ENCODE measurements at regions not wholly inside any gene's neighbourhood (a gene's known extent, or its start where the extent isn't known, plus 50 kb on each side); places are given as distances from the start of the nearest gene placed in this dataset.

DNA sequence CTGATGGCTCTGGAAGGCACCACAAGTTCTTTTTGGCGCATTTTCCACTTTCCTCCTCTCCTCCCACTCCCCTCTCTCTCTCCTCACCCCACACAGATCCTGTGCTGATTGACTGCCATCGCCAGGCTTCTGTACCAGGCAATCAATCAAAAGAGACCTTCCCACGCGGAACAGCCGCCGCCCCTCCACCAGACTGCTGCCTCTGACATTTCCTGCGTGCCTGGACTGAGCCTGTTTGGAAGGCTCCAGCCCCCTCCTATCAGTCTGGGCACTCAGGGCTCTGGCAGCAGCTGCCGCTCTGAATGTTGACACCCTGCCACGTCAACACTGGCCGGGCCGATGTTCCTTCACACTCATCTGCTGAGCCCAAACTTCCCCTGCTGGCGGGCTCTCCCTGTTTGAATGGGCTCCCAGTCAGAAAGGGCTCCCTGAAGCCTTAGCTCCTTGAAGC is 467.7 kb downstream of the EPHA4 start:
- POLR2A ChIA-PET = no interaction called here
- Mint-ChIP-seq H3K9me3 (ENCODE audit: insufficient read depth) (no peaks in the 10 kb centered on the region), H3K27me3 (ENCODE audit: low read depth) (no peaks in the 10 kb centered on the region), H3K36me3 (ENCODE audit: low read depth) (no peaks in the 10 kb centered on the region), H3K4me3 (no peak overlapping the region), H3K27ac (no peak overlapping the region), H3K4me1 (ENCODE audit: low read depth) (peaks cover 2% of the 10 kb centered on the region)
- ATAC-seq (no peak), DNase-seq (no peak)
- CTCF ChIA-PET = no interaction called here

DNA sequence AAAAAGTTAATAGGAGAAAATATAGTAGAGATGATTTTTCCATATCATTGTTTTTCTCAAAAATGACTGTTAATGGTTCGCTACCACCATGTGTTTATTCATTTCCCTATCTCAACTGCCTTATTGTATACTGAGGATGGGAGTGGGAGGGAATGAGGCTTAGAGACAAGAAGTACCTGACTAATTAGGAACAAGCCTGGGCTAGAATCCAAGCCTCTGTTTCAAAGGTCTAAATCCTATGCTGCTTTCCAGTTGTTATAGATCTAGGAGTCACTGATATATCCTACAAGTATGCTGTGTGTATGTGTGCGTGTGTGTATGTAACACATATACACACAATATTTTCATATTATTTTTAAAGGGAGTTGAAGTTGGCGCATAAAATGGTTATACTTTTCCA is 465.9 kb downstream of the EPHA4 start:
- Mint-ChIP-seq H3K9me3 (ENCODE audit: insufficient read depth) (no peaks in the 10 kb centered on the region), H3K36me3 (ENCODE audit: low read depth) (no peaks in the 10 kb centered on the region), H3K4me3 (no peak overlapping the region), H3K27ac (no peak overlapping the region), H3K4me1 (ENCODE audit: low read depth) (peaks cover 2% of the 10 kb centered on the region), H3K27me3 (ENCODE audit: low read depth) (no peaks in the 10 kb centered on the region)
- ChIA-PET POLR2A (no interaction called here), CTCF (no interaction called here)
- no peak for ATAC-seq
- no peak for DNase-seq

DNA sequence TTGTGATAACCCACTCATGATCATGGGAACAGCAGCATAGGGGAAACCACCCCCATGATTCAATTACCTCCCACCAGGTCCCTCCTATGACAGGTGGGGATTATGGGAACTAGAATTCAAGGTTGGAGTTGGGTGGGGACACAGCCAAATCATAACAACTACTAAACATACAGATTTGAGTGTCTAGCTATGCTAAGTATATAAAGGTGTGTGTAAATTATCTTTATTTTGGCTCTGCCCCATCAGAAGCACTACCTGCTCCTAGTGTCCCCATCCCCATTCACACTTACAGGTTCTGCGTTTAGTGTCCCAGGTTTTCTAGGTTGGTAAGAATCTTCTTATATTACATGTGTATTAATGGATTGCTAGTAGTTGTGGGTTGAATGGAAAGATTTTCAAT is 464.7 kb downstream of the EPHA4 start:
- CTCF ChIA-PET = no interaction called here

DNA sequence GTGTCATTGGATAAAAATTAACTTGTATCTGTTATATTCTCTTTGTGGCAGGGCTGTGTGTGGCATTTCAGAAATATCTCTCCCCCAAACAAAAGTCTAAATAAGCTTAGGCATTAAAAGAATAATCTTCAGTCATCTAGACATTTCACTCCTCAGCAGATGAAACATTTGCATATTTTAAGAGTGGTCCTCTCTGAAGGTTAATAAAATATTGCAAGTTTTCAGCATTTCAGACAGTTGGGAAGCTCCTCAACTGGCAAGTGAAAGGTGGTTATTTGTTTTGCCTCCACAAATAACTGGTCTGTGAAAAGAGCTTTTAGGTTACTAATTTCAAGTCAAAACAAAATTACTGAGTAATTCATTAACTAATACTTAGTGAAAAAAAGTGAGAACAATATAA is 462.6 kb downstream of the EPHA4 start:
- DNase-seq (no peak), ATAC-seq (no peak)
- no peaks in the 10 kb centered on the region for H3K4me1 Mint-ChIP-seq (ENCODE audit: low read depth)
- no peaks in the 10 kb centered on the region for H3K9me3 Mint-ChIP-seq (ENCODE audit: insufficient read depth)
- H3K27me3 Mint-ChIP-seq (ENCODE audit: low read depth) = no peaks in the 10 kb centered on the region
- no peaks in the 10 kb centered on the region for H3K36me3 Mint-ChIP-seq (ENCODE audit: low read depth)
- ChIA-PET POLR2A (no interaction called here), CTCF (no interaction called here)
- no peak overlapping the region for H3K4me3 Mint-ChIP-seq
- no peak overlapping the region for H3K27ac Mint-ChIP-seq

More for the DNA sequence above, 464.7 kb downstream of the EPHA4 start:
- Mint-ChIP-seq H3K9me3 (ENCODE audit: insufficient read depth) (no peaks in the 10 kb centered on the region), H3K4me1 (ENCODE audit: low read depth) (peaks cover 2% of the 10 kb centered on the region), H3K36me3 (ENCODE audit: low read depth) (no peaks in the 10 kb centered on the region), H3K27ac (no peak overlapping the region), H3K4me3 (no peak overlapping the region), H3K27me3 (ENCODE audit: low read depth) (no peaks in the 10 kb centered on the region)
- ATAC-seq (no peak), DNase-seq (no peak)
- POLR2A ChIA-PET = no interaction called here

DNA sequence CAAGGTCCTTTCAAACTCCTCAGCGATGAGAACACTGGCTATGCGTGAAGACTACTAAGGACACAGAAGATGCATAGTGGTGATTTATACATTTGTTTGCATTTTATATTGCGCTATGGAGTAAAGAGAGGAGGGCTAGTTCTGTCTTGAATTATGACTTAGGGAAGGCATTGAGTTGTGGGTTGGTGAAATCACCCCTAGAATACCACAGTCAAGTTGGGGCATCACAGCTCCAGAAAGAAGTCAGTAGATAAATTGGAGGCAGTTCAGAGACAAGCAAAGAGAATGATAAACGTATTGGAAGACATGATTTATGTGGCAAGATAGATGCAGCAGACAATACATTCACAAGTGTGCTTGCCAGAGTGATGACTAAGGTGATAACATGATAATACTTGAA is 460.4 kb downstream of the EPHA4 start:
- H3K27me3 Mint-ChIP-seq (ENCODE audit: low read depth) = no peaks in the 10 kb centered on the region
- H3K36me3 Mint-ChIP-seq (ENCODE audit: low read depth) = no peaks in the 10 kb centered on the region
- no peak for ATAC-seq
- no peak overlapping the region for H3K27ac Mint-ChIP-seq
- no peaks in the 10 kb centered on the region for H3K4me1 Mint-ChIP-seq (ENCODE audit: low read depth)
- no peak for DNase-seq
- POLR2A ChIA-PET = no interaction called here
- CTCF ChIA-PET = no interaction called here
- no peak overlapping the region for H3K4me3 Mint-ChIP-seq
- no peaks in the 10 kb centered on the region for H3K9me3 Mint-ChIP-seq (ENCODE audit: insufficient read depth)

DNA sequence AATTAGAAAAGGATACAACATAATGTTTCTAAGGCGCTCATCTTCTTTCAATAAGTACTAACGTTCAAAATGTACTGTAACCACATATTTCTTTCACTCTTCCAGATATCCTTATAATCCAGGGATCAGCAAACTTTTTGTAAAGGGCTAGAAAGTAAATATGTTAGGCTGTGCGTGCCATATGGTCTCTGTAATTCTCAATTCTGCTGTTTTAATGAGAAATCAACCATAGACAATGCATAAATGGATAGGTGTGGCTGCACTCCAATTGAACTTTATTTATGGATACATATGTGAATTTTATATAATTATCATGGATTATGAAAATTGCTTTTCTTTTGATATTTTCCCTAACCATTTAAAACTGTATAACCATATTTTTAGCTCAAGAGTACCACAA is 459.4 kb downstream of the EPHA4 start:
- no peaks in the 10 kb centered on the region for H3K27me3 Mint-ChIP-seq (ENCODE audit: low read depth)
- DNase-seq (no peak), ATAC-seq (no peak)
- CTCF ChIA-PET = no interaction called here
- H3K4me3 Mint-ChIP-seq = no peak overlapping the region
- H3K9me3 Mint-ChIP-seq (ENCODE audit: insufficient read depth) = no peaks in the 10 kb centered on the region
- no peaks in the 10 kb centered on the region for H3K4me1 Mint-ChIP-seq (ENCODE audit: low read depth)
- no peak overlapping the region for H3K27ac Mint-ChIP-seq
- POLR2A ChIA-PET = no interaction called here
- H3K36me3 Mint-ChIP-seq (ENCODE audit: low read depth) = no peaks in the 10 kb centered on the region

DNA sequence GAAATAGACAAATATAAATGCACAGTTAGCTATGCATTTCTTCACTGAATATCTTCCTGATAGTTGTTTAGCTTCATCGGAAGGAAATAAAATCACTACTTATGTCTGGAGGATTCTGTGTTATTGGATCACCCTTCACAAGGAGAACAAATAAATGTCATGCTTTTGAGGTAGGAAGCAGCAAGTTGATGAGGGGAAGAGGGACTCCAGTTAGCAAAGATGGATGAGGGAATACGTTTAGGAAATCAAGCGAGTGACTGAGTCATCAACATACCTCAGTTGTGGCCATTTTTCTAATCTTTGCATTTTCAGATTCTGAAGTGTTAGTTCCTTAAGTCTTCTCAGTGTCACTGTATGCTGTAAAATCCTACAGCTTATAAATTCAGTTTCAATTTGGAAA is 456.2 kb downstream of the EPHA4 start:
- Mint-ChIP-seq H3K4me1 (ENCODE audit: low read depth) (no peaks in the 10 kb centered on the region), H3K9me3 (ENCODE audit: insufficient read depth) (no peaks in the 10 kb centered on the region), H3K27me3 (ENCODE audit: low read depth) (no peaks in the 10 kb centered on the region), H3K36me3 (ENCODE audit: low read depth) (no peaks in the 10 kb centered on the region), H3K4me3 (no peak overlapping the region), H3K27ac (no peak overlapping the region)
- CTCF ChIA-PET = no interaction called here
- POLR2A ChIA-PET = no interaction called here
- ATAC-seq (no peak), DNase-seq (no peak)

DNA sequence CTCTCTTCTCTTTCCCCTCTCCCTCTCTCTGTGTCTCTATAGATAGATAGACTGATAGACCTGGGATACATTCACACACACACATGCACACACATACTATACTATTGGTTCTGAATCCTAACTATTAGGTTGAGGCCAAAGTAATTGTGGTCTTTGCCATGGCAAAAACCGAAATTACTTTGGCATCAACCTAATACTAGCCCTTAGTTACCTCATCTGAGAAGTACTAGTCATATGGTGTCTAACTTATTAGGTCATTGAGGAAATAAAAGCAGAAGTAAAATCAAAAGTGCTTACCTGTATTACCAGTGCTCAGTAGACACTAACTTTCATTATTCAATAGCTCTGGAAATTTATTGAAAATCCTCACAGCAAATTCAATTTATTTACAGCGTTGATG is 451.5 kb downstream of the EPHA4 start:
- H3K4me3 Mint-ChIP-seq = no peak overlapping the region
- no peaks in the 10 kb centered on the region for H3K36me3 Mint-ChIP-seq (ENCODE audit: low read depth)
- ChIA-PET POLR2A (no interaction called here), CTCF (no interaction called here)
- no peak for ATAC-seq
- H3K4me1 Mint-ChIP-seq (ENCODE audit: low read depth) = no peaks in the 10 kb centered on the region
- no peak for DNase-seq
- H3K9me3 Mint-ChIP-seq (ENCODE audit: insufficient read depth) = no peaks in the 10 kb centered on the region
- no peaks in the 10 kb centered on the region for H3K27me3 Mint-ChIP-seq (ENCODE audit: low read depth)
- no peak overlapping the region for H3K27ac Mint-ChIP-seq

DNA sequence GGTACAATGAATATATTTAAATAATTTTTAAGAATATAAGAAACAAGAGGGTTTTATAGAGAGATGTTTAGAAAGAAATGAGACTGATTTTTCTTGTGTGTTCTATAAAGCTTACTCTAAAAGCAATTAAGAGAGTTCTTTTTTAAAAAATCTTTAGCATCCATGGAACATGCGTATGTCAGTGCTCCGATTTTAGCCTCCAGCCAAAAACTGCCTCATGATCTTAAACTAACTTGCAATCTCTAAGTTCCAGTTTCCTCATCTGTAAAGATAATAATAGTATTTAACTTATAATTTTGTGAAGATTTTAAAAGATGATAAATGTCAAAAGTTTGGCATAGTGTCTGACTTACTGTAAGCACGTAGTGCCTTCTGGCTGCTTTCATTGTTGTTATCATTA is 448.7 kb downstream of the EPHA4 start:
- H3K4me1 Mint-ChIP-seq (ENCODE audit: low read depth) = no peaks in the 10 kb centered on the region
- H3K27me3 Mint-ChIP-seq (ENCODE audit: low read depth) = no peaks in the 10 kb centered on the region
- ChIA-PET CTCF (no interaction called here), POLR2A (interaction anchor here (0.6 kb wide), 1 partner anchor 213 kb away, joined by 3 read pairs; no protein-coding TSS in a partner anchor)
- H3K36me3 Mint-ChIP-seq (ENCODE audit: low read depth) = no peaks in the 10 kb centered on the region
- no peaks in the 10 kb centered on the region for H3K9me3 Mint-ChIP-seq (ENCODE audit: insufficient read depth)
- H3K27ac Mint-ChIP-seq = no peak overlapping the region
- no peak for ATAC-seq
- H3K4me3 Mint-ChIP-seq = no peak overlapping the region
- DNase-seq = no peak

DNA sequence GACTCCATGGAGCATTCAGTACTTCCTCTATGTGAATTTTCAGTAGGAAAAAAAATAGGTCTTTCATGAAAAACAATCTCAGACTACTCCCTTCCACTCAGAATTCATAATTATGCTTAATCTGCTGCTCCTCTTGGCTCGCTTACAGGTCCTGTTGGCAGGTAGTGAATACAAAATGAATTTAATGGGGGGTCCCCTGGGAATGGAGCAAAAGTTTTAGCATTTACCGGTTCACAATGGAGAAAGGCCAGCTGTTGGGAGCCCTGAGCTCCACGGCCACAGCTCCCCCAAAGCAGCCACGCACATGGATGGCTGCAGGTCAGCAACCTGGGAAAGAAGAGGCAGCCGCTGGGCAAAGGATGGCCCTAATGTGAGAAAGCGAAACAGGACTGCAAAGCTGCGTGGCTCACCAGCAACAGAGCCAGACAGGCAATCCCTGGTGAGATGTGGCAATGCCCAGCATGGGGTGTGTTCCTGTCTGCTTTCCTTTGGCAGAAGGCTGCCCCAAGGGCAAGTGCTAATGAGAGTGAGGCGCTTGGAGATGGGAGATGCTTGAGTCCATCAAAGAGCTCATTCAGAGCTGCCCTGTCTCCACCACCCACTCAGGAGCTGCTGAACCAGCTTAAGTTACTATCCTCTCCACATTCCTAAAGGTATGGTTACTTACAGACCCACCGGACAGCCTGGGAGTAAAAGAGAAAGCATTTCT is 447.4 kb downstream of the EPHA4 start:
- ATAC-seq = no peak
- DNase-seq = no peak
- H3K27ac Mint-ChIP-seq = no peak overlapping the region
- no peak overlapping the region for H3K4me3 Mint-ChIP-seq
- H3K9me3 Mint-ChIP-seq (ENCODE audit: insufficient read depth) = no peaks in the 10 kb centered on the region
- H3K36me3 Mint-ChIP-seq (ENCODE audit: low read depth) = no peaks in the 10 kb centered on the region
- ChIA-PET POLR2A (no interaction called here), CTCF (no interaction called here)
- no peaks in the 10 kb centered on the region for H3K27me3 Mint-ChIP-seq (ENCODE audit: low read depth)
- no peaks in the 10 kb centered on the region for H3K4me1 Mint-ChIP-seq (ENCODE audit: low read depth)

DNA sequence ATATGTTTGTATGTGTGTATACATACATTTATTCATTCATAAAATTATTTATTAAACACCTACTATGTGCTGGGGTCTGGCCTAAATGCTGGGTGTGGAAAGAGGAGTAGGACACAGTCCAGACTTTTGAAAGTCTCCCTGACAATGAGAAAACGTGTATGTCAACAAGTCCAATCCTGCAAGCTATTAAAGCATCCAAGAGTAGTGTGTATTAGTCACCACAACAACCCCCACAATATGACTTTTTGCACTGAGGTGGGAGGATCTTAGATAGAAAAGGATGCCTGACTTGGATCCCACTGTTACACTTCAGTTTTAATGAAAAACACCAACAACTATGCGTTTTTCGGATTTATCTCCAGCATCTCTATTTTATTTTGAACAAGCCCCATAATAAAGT is 446.4 kb downstream of the EPHA4 start:
- no peaks in the 10 kb centered on the region for H3K9me3 Mint-ChIP-seq (ENCODE audit: insufficient read depth)
- H3K36me3 Mint-ChIP-seq (ENCODE audit: low read depth) = no peaks in the 10 kb centered on the region
- H3K4me1 Mint-ChIP-seq (ENCODE audit: low read depth) = no peaks in the 10 kb centered on the region
- CTCF ChIA-PET = no interaction called here
- H3K27me3 Mint-ChIP-seq (ENCODE audit: low read depth) = no peaks in the 10 kb centered on the region
- ATAC-seq = no peak
- no peak overlapping the region for H3K27ac Mint-ChIP-seq
- H3K4me3 Mint-ChIP-seq = no peak overlapping the region
- no peak for DNase-seq
- POLR2A ChIA-PET = no interaction called here

DNA sequence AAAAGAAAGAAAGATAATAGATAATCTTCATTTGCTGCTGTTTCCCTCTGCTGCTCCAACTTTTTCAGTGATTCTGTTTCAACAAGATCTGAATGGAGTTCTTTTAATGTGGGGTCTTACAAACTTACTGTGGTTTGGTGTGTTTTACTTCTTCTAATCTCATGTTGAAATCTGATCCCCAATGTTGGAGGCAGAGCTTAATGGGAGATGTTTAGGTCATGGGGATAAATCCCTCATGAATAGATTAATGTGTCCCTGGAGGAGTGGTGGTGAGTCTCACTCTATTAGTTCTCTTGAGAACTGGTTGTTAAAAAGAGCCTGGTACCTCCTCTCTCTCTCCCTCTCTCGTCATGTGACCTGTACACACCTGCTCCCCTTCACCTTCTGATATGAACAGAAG is 442.4 kb downstream of the EPHA4 start:
- CTCF ChIA-PET = no interaction called here

DNA sequence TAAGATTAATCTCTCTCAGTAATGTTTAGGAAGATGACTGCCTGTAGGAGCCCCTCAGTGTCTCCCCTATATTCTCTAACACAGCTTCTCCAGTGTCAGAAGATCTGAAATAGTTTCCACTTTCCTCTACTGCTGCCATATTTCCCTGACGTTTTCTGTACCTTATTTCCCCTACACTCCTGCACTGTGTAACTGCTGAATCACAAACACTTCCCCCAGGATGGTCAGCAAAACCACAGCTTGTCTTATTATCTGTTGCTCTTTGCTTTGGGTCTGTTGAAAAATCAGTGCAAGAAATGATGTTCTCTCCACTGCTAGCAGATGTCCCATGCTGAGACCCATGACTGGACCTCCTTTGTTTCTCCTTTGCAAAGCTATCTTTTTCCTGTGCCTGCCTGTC is 441.7 kb downstream of the EPHA4 start:
- no peak overlapping the region for H3K4me3 Mint-ChIP-seq
- H3K36me3 Mint-ChIP-seq (ENCODE audit: low read depth) = no peaks in the 10 kb centered on the region
- ATAC-seq = no peak
- POLR2A ChIA-PET = no interaction called here
- CTCF ChIA-PET = no interaction called here
- no peaks in the 10 kb centered on the region for H3K27me3 Mint-ChIP-seq (ENCODE audit: low read depth)
- H3K9me3 Mint-ChIP-seq (ENCODE audit: insufficient read depth) = no peaks in the 10 kb centered on the region
- DNase-seq = no peak
- no peak overlapping the region for H3K27ac Mint-ChIP-seq
- H3K4me1 Mint-ChIP-seq (ENCODE audit: low read depth) = no peaks in the 10 kb centered on the region

More for the DNA sequence above, 442.4 kb downstream of the EPHA4 start:
- no peak for ATAC-seq
- no peaks in the 10 kb centered on the region for H3K4me1 Mint-ChIP-seq (ENCODE audit: low read depth)
- POLR2A ChIA-PET = no interaction called here
- no peaks in the 10 kb centered on the region for H3K27me3 Mint-ChIP-seq (ENCODE audit: low read depth)
- no peaks in the 10 kb centered on the region for H3K9me3 Mint-ChIP-seq (ENCODE audit: insufficient read depth)
- DNase-seq = no peak
- H3K27ac Mint-ChIP-seq = no peak overlapping the region
- no peak overlapping the region for H3K4me3 Mint-ChIP-seq
- H3K36me3 Mint-ChIP-seq (ENCODE audit: low read depth) = no peaks in the 10 kb centered on the region
